ENCODE measurements at regions not wholly inside any gene's neighbourhood (a gene's known extent, or its start where the extent isn't known, plus 50 kb on each side); places are given as distances from the start of the nearest gene placed in this dataset.

GRCh38 chr4:16415751-16416150 lies 189.5 kb upstream of the TAPT1 start:
- no peak for TF ChIP-seq CTCF (IDR thresholded peaks at IDR 0.05)
- no peak for TF ChIP-seq POLR2A (IDR thresholded peaks at IDR 0.05)
